ENCODE measurements at regions not wholly inside any gene's neighbourhood (a gene's known extent, or its start where the extent isn't known, plus 50 kb on each side); places are given as distances from the start of the nearest gene placed in this dataset.

DNA sequence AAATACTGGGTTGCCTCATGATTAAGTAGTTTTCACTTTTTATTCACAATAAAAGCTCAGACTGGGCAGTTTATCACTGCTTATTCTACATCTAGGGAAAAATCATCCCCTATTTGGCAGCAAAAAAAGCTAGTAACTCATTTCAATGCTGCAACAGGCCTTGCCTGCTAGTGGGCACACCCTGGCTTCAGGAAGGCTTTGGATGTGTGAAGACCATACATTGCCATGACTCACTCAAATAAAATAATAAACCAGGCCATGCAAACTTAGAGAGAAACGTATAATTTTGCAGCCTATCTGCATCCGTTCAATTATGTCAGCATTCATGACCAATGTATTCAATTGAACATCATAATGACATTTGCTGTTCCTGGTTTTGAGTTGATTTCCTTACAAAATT, 402.9 kb downstream of the PIK3R1 start:
- DNase-seq: no peak

- DNase-seq: no peak
Observed at GRCh38 chr5:68627001-68627400, 411.4 kb downstream of the PIK3R1 start.

- DNase-seq: no peak
Observed at GRCh38 chr5:68628082-68628814, 412.7 kb downstream of the PIK3R1 start.

DNA sequence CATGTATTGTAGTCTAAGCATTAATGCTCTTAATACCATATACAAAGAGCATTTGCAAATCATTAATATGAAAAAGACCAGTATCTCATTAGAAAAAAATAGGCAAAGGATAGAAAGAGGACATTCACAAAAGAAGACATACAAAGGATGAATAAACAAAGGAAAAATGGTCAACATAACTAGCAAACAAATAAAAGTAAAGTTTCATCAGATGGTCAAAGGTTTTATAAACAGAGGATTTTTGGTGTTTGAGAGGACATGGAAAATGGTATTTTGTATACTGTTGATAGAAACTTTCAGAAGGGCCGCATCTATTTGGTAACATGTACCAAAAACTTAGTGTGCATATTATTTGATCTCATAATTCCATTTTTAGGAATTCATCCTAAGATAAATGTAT, 414.8 kb downstream of the PIK3R1 start:
- no peak for DNase-seq

- no peak for DNase-seq
Observed at GRCh38 chr5:68631884-68632283, 416.3 kb downstream of the PIK3R1 start.

GRCh38 chr5:68641211-68641610, 425.7 kb downstream of the PIK3R1 start:
- DNase-seq: no peak

- DNase-seq: no peak
Observed at GRCh38 chr5:68643064-68643463, 427.5 kb downstream of the PIK3R1 start.

- DNase-seq: no peak
Observed at GRCh38 chr5:68644971-68645370, 429.4 kb downstream of the PIK3R1 start.

DNA sequence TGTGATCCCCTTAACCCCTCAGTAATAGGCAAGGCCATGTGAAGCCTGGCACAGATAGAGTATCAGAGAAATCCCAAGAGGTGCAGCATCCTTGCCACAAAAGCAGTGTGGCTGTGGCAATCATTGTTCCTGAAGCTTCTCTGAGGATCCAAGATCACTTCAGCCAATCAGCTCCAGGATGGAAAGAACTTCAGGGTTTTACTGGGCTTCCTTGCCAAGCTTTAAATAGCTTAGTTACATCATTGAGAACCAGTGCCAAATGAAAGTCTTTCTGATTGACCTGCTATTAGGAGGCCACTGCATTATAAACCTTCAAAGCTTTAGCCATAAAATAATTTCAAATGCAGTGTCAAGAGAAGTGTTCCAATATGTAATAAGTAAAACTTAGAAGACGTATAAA, 430.6 kb downstream of the PIK3R1 start:
- DNase-seq: no peak

- DNase-seq: no peak
Observed at GRCh38 chr5:68647743-68648142, 432.2 kb downstream of the PIK3R1 start.

DNA sequence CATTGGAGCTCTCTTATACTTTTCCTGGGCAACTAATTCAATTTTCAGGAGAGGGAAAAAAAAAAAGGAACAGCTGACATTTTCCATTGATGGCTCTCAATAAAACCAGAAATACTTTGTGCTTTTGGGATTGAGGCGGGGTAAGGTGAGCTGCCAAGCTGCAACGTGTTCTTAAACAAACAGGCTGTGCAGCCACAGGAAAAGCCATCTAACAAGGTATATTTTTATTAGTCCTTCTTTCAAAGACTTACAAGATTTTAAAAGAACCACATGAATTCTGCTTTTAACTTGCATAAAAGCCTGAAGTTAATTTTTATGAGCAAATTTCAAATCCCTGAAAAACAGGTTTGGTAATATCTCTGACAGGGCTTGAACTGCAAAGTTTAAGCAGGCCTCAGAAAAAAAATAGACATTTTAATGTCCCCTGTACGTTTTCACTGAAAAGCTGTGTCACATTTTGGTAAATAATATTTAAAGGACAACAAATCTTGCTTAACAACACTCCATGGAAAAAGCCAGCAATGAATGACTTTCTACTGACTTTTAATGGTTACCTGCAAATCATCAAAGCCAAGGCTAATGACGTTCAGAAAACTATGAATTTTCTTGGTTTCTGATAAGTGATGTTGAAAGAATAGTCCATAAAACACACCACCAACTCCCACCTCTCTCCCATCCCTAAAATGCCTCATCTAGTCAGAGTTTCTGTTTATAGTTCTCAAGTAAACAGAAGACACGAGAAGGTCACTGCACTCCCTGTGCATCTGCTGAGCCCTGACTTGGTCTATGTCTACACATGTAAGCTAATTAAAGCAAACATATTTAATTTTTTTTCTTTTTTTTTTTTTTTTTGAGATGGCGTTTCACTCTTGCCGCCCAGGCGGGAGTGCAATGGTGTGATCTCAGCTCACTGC, 433.6 kb downstream of the PIK3R1 start:
- DNase-seq: no peak

GRCh38 chr5:68652534-68652965, 437.0 kb downstream of the PIK3R1 start:
- DNase-seq: no peak

DNA sequence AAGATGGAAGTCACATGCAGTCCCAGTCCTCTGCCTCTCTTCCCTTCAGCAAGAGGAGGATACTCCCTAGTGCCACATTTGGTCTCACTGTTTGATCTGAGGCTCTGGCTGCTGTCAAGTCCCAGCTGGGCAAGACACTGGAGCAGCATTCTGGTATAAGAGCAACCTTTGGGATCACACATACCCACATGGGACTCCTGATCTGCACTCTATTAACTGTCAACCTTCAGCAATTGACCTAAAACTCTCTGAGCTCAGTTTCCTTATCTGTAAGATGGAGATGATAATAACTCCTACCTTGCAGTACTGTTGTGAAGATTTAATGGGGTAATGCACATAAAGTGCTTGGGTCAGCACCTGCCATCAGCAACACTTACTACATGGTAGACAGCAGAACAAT, 437.9 kb downstream of the PIK3R1 start:
- no peak for DNase-seq

- DNase-seq: no peak
Observed at GRCh38 chr5:68657055-68657961, 436.5 kb upstream of the SLC30A5 start.

GRCh38 chr5:68658810-68659372, 434.9 kb upstream of the SLC30A5 start:
- no peak for DNase-seq

- DNase-seq: no peak
Observed at GRCh38 chr5:68659881-68660280, 433.9 kb upstream of the SLC30A5 start.

DNA sequence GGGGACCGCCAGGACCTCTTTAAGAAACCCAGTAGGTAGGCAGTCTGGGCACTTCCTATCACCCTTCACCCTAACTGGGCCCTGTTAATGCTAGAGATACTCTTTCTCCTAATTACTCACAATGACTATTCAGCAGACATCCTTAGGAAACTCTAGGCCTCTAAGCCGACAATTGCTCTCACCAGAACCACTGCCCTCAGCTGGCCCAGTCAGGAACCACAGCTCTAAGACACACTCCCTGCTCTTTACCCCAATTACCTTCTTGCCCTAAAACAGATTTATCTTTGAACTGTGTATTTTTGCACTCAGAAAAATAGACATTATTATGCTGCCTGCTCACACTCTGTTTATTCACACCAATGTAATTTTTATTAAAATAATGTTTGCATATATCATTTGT, 432.6 kb upstream of the SLC30A5 start:
- no peak for DNase-seq

- DNase-seq: no peak
Observed at GRCh38 chr5:68662804-68663307, 431.0 kb upstream of the SLC30A5 start.

DNA sequence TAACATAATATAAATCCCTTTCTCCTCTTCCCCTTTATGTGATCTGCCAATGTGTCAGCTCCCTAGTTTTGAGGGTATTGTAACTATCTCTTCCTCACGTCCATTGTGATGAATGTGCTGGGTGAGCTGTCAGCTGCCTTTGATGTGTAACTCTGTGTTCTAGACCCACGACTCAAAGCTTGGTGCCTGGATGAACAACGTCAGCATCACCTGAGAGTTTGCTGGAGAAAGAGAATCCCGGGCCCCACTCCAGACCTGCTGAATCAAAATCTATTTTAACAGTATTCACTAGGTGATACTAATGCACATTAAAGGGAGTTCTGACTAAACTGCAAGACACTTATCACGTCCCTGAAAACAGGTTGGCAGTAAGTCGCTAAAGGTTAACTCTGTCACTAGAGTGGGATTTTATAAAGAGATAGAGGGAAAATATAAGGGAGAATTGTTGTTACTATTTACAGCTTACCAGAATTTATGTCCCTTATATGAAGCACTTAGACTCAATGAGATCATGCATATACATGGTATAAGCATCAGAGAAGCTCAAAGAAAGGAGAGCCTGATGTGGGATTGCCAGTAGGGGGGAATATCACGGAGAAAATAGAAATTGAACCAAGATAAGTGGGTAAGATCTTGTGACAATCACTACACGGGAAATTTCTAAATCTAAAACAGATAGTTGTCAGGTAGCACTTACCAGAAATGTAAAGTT, 423.8 kb upstream of the SLC30A5 start:
- no peak for DNase-seq

- no peak for DNase-seq
Observed at GRCh38 chr5:68673106-68673822, 420.6 kb upstream of the SLC30A5 start.

GRCh38 chr5:68673823-68674180, 420.0 kb upstream of the SLC30A5 start:
- DNase-seq: no peak
